Activated T-cell treated with anti-CD3 and anti-CD28 coated beads for 1 hour (primary cell): ENCODE measurements at regions not wholly inside any gene's neighbourhood (a gene's known extent, or its start where the extent isn't known, plus 50 kb on each side); places are given as distances from the start of the nearest gene placed in this dataset.

ENCODE experiments used
- DNase-seq: peaks from one replicate; pipeline ENCODE4 v3.0.0-alpha.2; 2020; ENCODE audit warnings: low read depth

DNA sequence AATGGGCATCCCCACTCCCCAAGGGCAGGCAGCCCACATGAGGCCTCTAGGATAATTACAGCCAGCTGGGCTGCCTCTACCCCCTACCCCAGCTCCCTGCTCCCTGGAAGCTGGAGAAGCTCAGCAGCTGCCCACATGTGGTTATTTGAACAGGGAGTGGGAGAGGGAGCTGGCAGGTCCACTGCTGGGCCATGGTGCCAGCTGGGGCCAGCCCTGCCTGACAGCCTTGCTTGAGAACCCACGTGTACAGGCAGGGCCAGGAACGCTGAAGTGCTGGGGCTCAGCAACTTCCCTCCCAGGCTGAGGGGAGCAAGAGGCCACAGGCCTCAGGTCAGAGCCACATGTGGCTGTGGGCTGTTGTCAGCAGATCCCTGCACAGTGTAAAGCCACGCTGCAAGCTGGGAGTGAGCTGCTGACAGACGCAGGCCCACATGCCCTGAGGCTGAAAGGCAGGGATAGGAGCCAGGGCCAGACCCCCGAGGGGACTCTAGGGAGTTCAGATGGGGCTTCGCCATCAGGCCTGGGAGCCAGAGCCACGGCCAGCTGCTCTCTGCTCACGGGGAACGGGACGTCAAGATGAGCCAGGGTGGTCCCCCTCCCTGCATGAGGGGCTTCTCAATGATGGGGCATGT lies 129.0 kb downstream of the SYF2 start:
- DNase-seq = no peak

DNA sequence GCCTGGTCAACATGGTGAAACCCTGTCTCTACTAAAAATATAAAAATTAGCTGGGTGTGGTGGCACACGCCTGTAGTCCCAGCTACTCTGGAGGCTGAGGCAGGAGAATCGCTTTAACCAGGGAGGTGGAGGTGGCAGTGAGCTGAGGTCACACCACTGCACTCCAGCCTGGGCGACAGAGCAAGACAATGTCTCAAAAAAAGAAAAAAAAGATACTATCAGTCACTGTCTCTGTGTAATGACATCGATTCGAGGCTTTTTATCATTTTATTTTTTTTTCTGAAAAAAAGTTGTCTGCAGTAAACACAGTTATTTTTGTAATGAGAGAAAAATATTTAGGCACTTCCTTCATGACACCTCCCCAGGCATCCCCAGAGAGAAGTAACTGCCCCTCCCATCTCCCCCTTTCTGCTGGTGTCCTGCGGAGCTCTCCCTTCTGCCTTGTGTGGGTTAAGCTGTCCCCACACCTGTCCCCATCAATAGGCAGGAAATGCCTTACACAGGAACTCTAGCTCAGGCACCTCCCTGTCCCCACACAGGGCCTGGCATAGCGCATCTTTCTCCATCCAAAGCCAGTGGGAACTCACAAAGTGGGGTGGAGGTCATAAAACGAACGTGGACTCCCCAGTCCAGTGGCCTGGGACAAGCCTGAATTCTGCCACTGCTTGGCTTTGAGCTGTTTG lies 132.0 kb downstream of the SYF2 start:
- DNase-seq = no peak

DNA sequence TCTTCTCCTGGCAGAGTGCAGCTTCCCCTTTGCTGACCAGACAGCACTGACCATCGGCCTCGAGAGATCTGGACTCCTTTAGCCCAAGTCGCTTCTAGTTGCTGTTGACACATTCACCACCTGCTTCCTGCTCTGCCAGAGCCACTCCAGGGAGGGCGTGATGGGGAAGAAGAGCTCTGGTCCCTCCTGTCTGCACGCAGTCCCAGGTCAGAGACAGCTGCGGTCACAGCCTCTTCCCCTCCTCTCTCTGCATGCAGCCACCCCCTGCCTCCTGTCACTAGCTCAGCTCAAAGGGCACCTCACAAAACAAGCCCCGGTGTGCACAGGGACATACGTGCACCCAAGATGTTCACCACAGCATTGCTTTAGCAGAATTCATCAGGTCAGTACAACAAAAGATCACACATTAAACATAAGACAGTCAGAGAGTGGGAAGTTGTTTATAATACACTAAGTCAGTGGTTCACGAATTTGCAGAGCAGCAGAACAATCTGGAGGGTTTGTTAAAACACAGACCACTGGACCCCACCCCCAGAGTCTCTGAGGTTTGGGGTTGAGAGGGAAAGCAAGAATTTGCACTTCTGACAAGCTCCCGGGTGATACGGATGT lies 132.9 kb downstream of the SYF2 start:
- DNase-seq = no peak

DNA sequence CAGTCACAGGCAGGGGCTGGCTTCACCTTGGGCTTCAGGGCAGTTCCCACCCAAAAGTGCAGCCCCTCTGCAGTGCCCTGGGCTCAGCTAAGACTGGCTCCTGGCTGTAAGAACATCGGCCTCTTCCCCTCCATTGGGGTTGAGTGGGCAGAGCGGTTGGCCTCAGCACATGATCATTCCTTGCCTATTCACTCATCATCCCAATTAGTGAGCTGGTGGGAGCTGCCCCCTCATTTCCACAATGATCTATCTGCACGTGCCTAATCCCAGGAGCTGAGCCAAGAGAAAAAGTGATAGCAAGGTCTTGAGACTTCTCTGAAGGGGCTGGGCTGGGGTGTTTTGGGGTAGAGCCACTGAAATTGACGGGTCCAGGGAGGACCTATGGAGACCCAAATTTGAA lies 133.6 kb downstream of the SYF2 start:
- no peak for DNase-seq

DNA sequence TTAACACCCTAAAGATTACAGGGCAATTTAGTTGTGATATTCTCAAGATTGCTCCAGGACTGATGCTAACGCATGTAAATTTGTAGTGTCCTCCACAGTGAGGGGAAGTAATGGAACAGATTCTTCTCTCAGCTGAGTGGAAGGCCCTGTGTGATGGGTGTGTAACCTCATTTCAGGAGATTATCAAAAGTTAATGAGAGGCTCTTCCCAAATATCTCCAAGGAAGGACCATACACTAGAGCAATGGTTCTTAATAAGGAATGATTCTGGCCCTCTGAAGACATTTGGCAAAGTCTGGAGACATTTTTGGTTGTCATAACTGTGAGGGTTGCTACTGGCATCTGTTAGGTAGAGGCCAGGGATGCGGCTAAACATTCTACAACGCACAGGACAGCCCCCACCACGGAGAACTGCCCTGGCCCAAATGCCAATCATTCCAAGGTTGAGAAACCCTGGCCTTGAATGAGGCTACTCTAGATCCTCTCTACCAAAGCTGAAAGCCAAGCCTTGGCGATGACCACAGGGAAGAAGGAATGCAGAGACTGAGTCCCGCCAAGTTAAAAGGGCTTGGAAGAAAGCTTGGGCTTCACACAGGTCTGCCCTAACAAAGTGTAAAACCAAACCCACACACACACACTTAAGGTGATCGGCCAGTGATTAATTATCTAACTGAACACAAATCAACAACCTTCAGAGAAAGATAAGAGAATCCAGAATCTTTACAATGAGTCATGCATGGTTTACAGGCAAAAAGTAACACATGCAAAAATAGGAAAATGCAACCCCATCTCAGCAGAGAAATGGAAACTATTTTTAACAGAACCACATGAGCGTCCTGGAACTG lies 135.8 kb downstream of the SYF2 start:
- no peak for DNase-seq

DNA sequence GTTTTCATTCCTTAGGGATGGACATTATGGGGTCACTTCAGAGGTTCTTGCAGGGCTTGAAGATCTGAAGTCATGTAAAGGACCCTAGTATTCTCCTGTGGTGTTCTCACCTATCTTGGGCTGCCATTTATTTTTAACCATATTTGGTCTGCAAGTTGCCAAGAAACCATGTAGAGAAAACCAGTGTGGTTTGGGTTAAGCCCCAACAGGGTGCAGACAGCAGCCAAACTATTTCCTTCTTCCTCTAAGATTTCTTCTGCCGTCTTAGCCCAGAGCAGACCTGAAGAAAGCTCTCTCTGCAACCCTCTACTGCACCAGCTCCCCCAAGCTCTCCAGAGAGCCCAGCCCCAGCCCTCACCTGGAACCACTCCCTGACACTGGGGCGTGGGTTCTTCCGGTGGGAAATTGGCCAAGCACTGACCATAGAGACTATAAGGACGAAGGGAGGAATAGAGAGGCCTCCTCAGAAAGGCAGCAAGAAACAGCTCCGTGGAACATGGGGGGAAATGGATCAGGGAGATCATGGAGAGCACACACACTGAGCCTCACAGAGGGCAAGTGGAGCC lies 136.6 kb downstream of the SYF2 start:
- DNase-seq = no peak

DNA sequence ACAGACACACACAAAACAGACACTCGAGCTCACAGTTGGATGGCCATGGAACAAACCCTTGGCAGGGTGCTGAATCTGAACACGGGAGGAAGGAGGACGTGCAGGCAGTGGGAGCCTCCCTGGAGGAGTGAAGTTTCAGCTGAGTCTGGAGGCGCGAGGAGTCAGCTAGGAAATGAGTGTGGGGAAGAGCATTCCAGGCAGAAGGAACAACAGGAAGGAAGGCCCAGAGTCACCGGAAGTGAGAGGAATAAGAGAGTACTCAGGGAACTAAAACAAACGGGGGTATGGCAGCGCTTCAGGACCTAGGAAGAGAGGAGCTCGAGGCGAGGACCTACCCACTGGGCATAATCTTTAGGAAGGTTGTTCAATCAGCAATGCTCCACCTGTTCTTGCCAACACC lies 137.3 kb downstream of the SYF2 start:
- DNase-seq = no peak

DNA sequence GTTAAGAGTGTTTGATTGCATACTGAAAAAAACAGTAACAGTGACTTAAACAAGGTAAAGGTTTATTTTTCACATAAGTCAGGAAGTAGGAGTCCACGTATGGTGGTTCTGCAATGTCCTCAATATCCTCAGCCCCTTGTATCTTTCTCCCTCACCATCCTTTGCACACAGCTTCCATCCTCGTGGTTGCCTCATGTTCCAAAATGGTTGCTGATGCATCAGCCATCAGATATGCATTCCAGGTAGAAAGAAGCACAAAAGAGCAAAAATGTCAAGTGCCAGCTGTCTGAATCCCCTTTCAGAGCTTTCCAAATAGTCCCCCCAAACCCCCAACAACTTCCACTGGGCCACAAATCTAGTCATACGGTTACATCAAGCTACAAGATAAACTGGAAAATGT lies 138.1 kb downstream of the SYF2 start:
- no peak for DNase-seq

DNA sequence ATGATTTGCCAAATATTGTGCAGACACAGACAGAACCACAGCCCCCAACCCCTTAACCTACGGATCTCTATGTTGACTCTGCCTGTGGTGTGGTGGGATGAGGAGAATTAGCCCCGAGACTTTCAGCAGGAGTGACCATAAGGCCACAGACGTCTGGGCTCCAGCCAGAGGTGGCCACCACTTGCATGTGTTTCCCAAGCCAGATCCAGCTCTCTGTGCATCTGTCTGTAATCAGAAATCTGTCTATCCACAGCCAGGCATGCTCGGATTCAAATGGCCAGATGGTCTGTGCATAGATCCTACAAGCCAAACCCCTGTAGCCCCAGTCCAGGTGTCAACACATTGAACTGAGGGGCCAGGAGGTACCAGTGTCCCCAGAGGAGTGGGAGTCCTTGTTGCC lies 140.6 kb downstream of the SYF2 start:
- no peak for DNase-seq

DNA sequence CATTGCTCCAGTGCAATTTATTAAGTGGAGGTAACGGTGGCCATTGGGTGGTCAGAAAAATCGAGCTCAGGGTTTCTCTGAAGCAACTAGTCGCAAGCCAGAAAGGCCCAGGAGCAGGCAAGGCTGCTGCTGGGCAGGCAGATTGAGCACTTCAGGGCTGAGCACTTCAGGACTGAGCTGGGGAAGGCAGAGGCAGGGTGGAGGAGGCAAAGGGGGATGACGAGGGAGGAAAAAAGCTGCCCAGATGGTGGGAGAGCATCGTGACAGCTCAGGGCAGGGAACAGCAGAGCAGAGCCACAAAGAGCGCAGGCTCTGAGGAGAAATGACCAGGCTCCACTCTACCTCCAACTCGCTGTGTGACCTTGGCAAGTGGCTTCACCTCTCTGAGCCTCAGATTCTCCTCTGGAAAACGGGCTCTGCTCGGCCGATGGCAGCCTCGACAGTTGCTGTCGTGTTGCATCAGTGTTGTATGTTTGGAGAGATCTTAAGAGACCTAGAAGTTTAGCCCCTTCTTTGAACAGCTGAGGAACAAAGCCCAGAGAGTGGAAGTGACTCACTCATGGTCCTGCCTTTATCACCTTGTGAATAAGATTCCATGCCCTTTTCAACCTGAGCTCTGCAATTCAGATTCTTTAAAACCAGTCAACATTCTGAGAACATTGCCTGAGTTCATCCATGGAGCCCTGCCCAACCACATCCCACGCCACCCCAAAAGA lies 141.4 kb downstream of the SYF2 start:
- DNase-seq = no peak

DNA sequence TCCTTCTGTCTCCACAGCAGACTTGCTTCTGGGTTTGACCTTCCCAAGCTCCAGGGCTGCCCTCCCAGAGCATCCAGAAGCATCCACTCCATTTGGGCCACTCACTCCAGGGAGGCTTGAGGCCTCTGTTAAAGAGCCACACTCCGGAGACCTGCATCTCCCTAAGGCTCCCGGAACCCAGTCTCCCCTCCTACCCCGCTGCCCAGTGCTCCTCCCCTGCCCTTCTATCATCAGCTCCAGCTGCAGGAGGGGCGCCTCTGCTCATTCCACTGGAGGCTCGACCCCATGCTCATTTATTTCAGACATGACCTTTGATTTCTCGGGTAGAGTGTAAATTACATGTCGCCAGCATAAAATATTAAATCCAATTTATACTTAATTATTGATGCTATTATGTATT lies 142.5 kb downstream of the SYF2 start:
- DNase-seq = no peak

DNA sequence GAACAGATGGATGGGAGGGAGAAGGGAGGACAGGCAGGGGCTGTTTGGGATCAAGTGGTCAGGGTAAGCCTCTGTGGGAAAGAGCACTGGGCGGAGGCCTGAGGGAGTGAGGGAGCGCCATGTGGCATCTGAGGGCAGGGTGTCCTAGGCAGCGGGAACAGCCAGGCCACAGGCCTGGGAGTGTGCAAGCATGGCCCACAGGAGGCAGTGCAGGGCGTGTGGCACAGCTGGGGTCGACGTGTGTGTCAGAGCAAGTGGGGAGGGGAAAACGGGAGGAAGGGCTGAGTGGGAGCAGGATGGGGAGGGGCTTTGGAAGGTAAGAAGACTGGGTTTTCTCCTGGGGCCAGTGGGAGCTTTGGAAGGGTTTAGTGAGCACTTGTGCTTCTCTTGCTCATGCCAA lies 143.4 kb downstream of the SYF2 start:
- no peak for DNase-seq

DNA sequence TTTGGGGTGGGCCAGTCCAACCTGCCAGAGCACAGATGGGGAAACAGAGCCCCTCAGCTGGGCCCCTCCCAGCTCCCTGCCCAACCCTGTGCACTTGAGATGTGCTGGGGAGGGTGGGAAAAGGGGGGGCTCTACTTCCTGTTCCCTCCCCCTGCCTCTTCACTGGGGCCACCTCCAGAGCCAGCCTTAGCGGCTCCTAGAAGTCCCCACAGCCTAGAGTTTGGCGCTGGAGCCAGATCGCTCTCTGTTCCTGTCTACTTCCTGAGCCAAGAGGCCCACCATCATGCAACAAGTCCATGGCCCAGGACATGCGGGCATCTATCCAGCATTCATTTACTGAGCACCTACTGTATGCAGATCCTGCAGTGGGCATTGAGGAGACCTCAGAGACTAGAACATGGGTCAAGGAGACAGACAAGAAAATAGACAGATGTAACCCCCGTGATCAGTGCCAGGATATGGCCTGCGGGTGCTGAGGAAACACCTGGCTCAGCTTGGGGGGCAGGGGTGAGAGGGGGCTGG lies 144.1 kb downstream of the SYF2 start:
- no peak for DNase-seq

DNA sequence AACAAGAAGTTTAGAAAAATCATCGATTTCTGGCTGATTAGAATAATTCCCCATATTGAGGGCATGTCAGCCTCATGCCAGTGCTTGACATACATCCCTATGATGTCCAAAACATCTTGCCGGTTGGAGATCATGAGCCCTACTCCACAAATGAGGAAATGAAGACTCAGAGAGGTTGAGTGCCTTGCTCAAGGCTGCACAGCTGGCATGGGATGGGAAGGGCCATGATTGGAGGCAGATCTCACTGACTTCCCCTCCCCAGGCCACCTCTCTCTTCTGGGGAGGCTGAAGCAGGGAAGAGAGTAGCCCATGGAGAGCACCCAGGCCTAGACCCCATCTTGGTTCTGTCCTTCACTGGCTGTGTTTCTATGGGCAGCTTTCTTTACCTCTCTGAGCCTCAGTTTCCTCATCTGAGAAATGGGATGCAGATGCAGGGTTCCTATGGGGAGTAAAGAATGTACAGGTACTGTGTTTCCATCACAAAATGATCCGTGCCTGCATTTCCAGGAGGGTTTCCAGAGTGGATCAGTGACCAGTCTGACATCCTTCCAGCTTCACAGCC lies 145.7 kb downstream of the SYF2 start:
- no peak for DNase-seq

DNA sequence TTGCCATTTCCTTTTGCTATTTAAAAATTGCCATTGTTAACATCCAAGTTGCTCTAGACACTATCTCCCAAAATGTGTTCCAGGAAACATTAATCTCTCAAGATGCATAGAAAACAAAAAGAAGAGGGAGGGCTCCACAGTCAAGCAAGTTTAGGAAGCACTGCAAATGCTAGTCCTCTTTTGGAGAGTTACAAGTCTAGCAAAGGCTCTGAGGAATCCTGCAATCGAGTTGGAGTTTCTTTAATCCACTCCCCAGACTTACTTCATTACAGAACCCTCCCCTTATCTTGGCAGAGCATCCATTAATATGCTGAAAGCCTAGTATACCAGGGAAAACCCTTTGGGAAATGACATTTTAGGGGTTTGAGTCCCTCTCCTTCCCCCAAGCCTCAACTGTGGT lies 147.9 kb downstream of the SYF2 start:
- no peak for DNase-seq

DNA sequence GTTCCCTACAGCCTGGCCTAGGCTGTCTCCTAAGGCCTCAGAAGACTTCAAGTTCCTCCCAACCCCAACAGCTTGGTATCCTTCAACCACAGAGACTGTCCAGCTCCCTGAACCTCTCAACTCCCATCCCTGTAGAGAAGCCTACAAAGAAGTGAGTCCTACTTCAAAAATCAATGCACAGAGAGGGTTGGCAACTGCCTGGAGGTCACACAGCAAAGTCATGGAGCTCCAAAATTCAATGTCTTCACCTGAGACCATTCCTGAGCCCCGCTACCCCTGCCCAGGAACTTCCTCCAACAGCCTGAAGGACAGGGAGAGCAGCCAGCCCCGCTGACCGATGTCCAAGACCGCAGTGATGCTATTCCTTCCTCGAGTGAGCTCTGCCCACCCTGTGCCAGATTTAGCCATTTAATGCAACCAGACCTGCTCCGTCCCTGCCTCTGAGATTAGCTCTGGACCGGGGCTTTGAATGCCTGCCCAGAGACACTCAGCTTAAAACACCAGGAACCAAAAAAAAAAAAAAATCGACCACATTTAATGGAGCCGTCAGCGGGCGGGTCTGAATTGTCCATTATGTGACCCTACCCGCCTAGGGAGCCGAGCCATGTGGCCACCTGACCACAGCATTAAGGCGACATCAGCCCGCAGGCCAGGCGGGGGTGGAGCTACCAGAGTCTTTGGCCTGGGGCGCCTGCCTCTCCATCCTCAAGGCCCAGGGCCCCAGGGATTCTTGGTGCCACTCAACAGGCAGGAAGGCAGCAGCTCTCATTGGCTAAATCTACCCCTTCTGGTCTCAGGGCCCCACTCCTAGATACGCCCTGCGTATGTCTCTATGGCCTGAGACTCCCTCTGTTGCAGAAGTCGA lies 148.6 kb downstream of the SYF2 start:
- DNase-seq = no peak

DNA sequence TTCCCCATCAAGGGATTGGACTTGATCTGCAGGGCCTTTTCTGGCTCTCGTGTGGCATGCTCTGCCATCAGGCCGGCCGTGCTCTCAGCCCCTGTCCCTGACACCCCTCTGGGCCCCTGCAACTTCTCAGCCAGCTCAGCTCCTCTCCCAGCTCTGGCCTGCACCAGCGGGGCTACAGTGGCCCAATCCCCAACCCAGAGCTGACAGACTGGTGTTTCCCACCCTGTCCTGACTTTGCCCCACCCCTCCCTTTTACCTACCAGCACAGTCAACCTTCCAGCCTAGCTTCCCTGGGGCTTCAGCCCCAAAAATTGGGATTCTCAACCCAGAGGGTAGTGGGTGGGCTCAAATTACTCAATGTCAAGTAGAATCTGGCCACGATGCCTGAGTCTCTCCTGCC lies 149.3 kb downstream of the SYF2 start:
- no peak for DNase-seq

DNA sequence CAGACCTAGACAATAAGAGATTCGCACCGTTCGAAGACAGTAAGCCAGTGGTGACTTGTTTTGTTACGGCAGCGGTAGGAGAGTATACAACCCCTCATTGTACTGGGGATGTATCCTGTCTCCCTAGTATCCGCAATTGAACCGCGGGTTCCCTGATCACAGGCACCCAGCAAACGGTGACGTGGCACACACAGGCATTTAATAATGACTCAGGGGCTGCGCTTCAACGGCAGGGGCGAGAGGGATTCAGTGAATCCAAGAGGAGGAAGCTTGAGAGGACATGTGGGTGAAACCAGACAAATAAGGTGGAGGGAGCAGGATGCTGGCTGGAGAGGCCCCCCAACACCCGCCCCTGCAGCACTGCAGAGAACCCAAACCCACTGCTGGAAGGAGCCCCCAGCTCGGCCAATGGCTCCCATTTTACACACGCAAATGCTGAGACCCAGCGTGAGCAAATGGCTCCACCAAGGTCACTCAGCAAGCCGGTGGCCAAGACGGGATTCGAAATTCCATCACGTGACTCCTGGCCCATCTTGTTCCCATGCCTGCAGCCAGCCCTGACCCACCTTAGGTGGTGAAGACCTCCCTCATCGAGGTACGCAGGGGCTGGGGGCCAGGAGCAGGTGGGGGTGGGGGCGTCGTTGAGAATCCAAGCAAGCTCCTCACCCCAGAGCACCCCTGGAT lies 149.9 kb downstream of the SYF2 start:
- DNase-seq = no peak

DNA sequence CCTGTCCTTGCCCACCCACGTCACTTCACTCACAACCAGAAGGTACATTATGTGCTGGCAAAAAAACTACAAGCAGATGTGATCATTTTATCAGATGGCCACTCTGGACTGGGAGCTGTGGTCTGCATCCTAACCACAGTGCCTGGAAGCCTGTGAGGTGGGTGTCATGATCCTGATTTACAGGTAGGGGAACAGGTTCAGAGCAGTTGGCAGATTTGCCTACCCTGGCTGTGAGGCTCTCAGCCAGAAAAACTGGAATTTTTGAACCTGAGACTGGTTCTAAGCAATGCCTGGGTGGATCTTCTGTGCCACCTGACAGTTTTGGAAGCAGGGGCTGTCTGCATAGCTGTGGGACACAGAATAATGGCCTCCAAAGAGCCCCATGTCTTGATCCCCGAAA lies 150.8 kb downstream of the SYF2 start:
- no peak for DNase-seq
